ENCODE measurements at regions not wholly inside any gene's neighbourhood (a gene's known extent, or its start where the extent isn't known, plus 50 kb on each side); places are given as distances from the start of the nearest gene placed in this dataset.
"Not testable (repeated sequence)": the region's sequence is repeated elsewhere in the genome, so short reads cannot be mapped to it uniquely, and the experiment has no call there.

DNA sequence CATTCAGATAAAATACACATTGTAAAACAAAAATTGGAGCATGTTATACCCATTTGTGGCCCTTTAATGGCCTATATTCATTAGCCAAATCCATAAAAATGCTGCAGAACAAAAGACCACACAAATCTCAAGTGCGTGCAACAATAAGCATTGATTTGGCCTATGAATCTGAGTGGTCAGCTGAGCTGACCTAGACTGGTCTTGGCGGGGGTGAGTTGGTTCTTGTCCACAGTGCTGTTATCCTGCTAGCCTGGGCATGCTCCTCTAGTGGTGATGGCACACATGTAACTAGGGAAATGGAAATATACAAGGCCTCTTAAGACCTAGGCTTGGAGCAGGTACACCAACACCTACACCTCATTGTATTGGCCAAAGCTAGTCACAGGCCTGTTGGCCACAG, 122.2 kb upstream of the TBCA start:
- TF ChIP-seq, protein P1, sequence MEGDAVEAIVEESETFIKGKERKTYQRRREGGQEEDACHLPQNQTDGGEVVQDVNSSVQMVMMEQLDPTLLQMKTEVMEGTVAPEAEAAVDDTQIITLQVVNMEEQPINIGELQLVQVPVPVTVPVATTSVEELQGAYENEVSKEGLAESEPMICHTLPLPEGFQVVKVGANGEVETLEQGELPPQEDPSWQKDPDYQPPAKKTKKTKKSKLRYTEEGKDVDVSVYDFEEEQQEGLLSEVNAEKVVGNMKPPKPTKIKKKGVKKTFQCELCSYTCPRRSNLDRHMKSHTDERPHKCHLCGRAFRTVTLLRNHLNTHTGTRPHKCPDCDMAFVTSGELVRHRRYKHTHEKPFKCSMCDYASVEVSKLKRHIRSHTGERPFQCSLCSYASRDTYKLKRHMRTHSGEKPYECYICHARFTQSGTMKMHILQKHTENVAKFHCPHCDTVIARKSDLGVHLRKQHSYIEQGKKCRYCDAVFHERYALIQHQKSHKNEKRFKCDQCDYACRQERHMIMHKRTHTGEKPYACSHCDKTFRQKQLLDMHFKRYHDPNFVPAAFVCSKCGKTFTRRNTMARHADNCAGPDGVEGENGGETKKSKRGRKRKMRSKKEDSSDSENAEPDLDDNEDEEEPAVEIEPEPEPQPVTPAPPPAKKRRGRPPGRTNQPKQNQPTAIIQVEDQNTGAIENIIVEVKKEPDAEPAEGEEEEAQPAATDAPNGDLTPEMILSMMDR (conservative IDR thresholded peaks at IDR 0.05; ENCODE audit: low read depth, low read length), result no peak
- no peak for DNase-seq (ENCODE audit: low read depth)

DNA sequence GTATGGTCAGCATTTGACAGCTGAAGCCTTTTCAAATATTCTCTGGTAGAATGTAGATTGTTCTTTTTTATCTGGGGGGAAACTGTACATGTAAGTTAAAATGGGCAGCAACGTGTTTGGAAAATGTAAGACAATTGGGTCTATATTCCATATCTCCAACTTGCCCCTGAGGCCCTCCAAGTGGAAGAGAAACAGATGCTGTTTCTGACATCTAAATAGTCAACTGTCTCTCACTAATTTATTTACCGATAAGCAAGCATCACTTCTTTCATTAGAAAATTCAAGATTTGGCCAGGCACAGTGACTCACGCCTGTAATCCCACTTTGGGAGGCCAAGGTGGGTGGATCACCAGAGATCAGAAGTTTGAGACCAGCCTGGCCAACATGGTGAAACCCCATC, 120.2 kb upstream of the TBCA start:
- DNase-seq (ENCODE audit: low read depth), result no peak
- TF ChIP-seq, protein P1 (conservative IDR thresholded peaks at IDR 0.05; ENCODE audit: low read depth, low read length), result no peak

More for the DNA sequence above, 122.2 kb upstream of the TBCA start:
- H3K4me3 ChIP-seq (ENCODE audit: low read length), result no peak overlapping the region

DNA sequence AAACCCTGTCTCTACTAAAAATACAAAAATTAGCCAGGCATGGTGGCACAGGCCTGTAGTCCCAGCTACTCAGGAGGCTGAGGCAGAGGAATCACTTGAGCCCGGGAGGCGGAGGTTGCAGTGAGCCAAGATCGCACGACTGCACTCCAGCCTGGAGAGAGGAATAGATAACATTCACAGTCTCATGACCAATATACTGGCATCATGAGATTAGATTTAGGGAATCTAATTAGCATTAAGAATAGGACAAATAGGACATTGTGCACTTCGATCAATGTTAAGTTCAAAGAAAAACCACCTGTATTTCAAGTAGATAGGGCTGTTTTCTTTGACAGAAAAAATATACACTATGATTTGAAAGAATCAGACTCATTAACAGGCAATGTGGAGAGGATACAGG, 118.0 kb upstream of the TBCA start:
- DNase-seq (ENCODE audit: low read depth), result not testable (repeated sequence)

More for the DNA sequence above, 120.2 kb upstream of the TBCA start:
- no peak overlapping the region for H3K4me3 ChIP-seq (ENCODE audit: low read length)

DNA sequence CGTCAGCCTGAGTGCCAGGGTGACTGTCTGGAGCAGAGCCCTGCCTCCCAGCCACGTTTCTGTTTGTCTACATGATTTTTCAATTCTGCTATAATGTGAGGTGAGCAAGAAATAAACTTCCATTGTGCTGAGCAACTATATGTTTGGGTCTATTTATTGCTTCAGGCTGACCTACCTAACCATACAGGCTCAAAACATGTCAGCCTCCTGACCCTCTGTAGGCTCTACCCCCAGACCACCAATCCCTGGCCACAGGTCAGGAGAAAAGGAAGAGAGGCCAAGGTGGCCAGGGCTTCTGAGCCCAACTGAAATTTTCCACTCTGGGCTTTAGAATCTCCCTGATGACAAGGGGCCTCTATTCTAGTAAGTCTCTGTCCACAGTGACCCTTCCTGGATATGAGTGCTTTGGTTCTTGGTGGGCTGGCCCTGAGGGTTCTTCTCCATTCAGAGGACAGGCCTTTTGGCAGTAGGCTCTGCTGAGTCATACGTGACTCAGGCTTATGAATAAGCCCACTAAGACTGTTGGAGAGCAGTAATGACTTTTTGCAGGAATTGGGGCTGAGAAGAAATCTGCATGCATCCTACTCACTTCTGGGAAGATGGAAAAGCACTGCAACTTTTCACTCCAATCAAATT, 117.2 kb upstream of the TBCA start:
- no peak overlapping the region for H3K4me3 ChIP-seq (ENCODE audit: low read length)
- peak; percentile 68 for DNase-seq (ENCODE audit: low read depth)
- TF ChIP-seq, protein P1 (conservative IDR thresholded peaks at IDR 0.05; ENCODE audit: low read depth, low read length), result no peak

More for the DNA sequence above, 118.0 kb upstream of the TBCA start:
- not testable (repeated sequence) for H3K4me3 ChIP-seq (ENCODE audit: low read length)

DNA sequence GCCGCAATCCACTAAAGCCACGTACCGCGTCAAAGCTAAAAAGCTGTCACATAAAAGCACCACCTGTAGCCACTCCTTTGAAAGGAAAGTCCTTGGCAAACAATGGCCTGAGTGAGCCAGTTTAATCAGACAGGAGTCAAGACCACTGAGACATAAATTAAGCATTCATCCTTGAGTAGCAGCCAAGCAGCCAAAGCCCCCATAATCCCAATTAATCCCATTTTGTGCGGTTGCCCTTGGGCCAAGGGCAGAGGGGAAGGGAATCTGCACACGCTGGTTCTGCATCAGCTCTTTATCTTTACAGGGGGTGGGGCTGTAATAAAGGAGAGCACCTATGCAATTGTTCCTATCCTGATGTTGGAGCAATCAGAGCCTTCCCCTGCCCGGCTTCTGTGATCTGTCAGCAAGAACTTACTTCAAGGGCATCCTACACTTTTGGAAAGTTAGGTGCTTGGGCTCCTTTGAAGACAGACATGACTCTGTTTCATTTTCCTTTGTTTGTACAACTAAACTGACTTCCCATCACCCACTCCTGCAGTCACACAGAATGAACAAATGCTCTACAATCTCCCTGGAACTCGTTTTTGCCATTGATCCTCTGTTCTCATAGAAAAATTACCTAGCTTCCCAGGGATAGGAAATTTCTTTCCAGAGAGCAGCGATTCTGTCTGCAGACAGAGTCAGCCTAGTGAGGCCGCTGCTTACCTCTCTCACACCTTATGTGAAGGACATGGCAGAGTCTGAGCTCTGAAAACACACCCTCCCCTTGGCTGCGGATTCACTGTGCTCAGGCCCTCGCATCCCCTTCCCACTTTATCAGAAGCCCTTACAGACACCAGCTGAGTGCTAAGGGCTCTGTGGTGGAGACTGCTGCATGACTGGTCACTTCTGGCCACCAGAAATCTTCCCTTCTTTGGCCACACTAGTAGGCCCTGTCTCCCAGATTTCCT, 116.2 kb upstream of the TBCA start:
- TF ChIP-seq, protein P1 (conservative IDR thresholded peaks at IDR 0.05; ENCODE audit: low read depth, low read length), result no peak
- peak; percentile 7 for DNase-seq (ENCODE audit: low read depth)

DNA sequence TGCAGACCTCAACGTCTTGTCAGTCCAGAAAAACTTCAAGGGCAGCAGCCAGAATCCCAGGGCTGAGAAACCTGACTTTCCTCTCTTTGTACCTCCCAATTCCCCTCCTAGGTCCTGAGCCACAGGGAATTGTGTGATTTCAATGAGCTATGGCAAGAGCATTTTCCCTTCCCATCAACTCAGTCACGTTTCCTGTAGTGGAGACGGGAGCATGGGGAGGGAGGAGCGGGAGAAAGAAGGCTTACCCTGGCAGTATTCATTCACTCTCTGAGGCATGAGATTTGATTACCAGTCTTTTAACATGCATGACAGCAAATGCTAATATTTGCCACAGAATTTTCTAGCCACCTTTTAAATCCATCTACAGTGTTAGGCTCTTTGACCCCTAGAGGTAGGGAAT, 109.4 kb upstream of the TBCA start:
- no peak for DNase-seq (ENCODE audit: low read depth)
- TF ChIP-seq, protein P1 (conservative IDR thresholded peaks at IDR 0.05; ENCODE audit: low read depth, low read length), result no peak
- H3K4me3 ChIP-seq (ENCODE audit: low read length), result no peak overlapping the region

More for the DNA sequence above, 116.2 kb upstream of the TBCA start:
- no peak overlapping the region for H3K4me3 ChIP-seq (ENCODE audit: low read length)

DNA sequence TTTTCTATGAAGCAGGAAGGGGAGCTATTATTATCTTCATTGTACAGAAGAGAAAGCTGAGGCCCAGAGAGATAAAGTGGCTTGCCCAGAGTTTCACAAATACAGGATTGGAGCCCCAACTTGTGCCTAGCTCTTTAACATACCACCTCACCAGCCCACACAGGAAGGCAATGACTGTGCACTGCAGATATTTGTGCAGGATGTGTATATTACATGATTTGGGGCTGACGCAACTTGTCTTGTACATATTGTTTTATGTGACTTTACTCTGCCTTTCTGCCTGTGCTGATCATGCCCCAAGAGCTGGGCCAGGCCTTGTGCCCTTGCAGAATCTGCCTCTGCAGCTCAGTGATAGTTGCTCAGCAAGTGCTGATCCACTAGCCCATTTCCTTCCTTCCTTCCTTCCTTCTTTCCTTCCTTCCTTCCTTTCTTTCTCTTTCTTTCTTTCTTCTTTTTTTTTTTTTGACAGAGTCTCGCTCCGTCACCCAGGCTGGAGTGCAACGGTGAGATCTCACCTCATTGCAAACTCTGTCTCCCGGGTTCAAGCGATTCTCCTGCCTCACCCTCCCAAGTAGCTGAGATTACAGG, 106.6 kb upstream of the TBCA start:
- DNase-seq (ENCODE audit: low read depth), result no peak
- no peak overlapping the region for H3K4me3 ChIP-seq (ENCODE audit: low read length)
- TF ChIP-seq, protein P1 (conservative IDR thresholded peaks at IDR 0.05; ENCODE audit: low read depth, low read length), result no peak

Measured in retinal pigment epithelial cell (primary cell).